ENCODE measurements at regions not wholly inside any gene's neighbourhood (a gene's known extent, or its start where the extent isn't known, plus 50 kb on each side); places are given as distances from the start of the nearest gene placed in this dataset.

DNA sequence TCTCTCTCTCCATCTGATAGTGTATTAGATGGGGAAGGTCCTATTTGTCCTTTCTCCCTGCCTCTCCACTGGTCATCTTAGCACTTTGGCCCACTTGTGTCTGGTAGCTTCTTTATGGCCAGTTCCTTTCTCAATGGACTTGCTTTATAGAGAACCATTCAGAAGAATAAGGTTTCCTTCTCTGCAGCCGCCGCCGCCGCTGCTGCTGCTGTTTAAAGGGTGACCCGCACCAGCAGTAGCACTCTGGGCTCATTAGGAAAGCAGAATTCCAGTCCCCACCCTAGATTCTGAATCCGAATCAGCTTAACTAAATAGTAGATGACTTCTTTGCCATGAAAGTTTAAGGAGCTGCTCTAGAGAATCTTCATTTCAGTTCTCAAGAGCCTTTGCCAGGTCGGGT is 490.2 kb downstream of the FOXO1 start:
- no peak for TF ChIP-seq GATA3 (IDR thresholded peaks at IDR 0.05; ENCODE audit: low read depth, low read length)
- no peak for TF ChIP-seq GATA2 (IDR thresholded peaks at IDR 0.05; ENCODE audit: low read depth, low read length)

All from SH-SY5Y (cell line).